ENCODE measurements at regions not wholly inside any gene's neighbourhood (a gene's known extent, or its start where the extent isn't known, plus 50 kb on each side); places are given as distances from the start of the nearest gene placed in this dataset.

DNA sequence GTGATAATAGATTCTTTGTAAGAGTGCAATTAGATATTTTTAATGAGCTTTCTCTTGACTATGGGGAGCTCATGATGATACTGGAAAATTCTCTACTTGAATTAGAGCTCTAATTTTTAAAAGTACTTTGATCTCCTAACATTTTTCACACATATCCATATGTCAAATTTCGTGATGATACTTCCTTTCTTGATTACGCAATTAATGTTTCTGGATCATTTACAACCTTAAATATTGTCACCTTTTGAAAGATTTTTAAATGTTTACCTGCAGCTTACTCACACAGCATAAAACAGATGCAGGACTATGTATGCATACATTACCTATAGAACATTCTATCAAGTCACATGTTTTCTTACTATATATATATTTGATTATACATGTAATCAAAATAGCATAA, 598.5 kb upstream of the DSEL start:
- no peaks in the 10 kb centered on the region for H3K4me1 ChIP-seq (ENCODE audit: insufficient read depth)
- H3K36me3 ChIP-seq, result no peaks in the 10 kb centered on the region
- 86 to 93% (median 90%) methylated on average over 2 of the region's 2 CpGs for WGBS, 3 donors
- no peak for DNase-seq
- H3K4me3 ChIP-seq, result no peak overlapping the region
- H3K27me3 ChIP-seq, result no peaks in the 10 kb centered on the region
- H3K27ac ChIP-seq, result no peak overlapping the region
- intact Hi-C loops (cut with DNase I), result no loop called here
- H3K9me3 ChIP-seq, result no peaks in the 10 kb centered on the region
- TF ChIP-seq CTCF (IDR thresholded peaks at IDR 0.05) (no peak), EP300 (IDR thresholded peaks at IDR 0.05) (no peak), POLR2A (IDR thresholded peaks at IDR 0.05) (no peak)

GRCh38 chr18:68104036-68104435, 587.5 kb upstream of the DSEL start:
- WGBS, 3 donors, result 94 to 96% (median 94%) methylated on average over 4 of the region's 4 CpGs
- H3K27ac ChIP-seq, result no peak overlapping the region

GRCh38 chr18:68103561-68103960, 587.0 kb upstream of the DSEL start:
- WGBS, 3 donors, result 48 to 60% (median 55%) methylated on average over 2 of the region's 2 CpGs
- TF ChIP-seq CTCF (IDR thresholded peaks at IDR 0.05), result no peak
- TF ChIP-seq POLR2A (IDR thresholded peaks at IDR 0.05), result no peak
- TF ChIP-seq EP300 (IDR thresholded peaks at IDR 0.05), result no peak
- Histone ChIP-seq H3K4me1 (ENCODE audit: insufficient read depth) (no peaks in the 10 kb centered on the region), H3K27ac (no peak overlapping the region), H3K4me3 (no peak overlapping the region), H3K9me3 (no peaks in the 10 kb centered on the region), H3K27me3 (no peaks in the 10 kb centered on the region), H3K36me3 (no peaks in the 10 kb centered on the region)
- intact Hi-C loops (cut with DNase I), result no loop called here
- no peak for DNase-seq

More at GRCh38 chr18:68104036-68104435, 587.5 kb upstream of the DSEL start:
- no peaks in the 10 kb centered on the region for H3K36me3 ChIP-seq
- H3K4me3 ChIP-seq, result no peak overlapping the region
- no peaks in the 10 kb centered on the region for H3K9me3 ChIP-seq
- H3K27me3 ChIP-seq, result no peaks in the 10 kb centered on the region
- H3K4me1 ChIP-seq (ENCODE audit: insufficient read depth), result no peaks in the 10 kb centered on the region
- intact Hi-C loops (cut with DNase I), result no loop called here
- TF ChIP-seq EP300 (IDR thresholded peaks at IDR 0.05) (no peak), CTCF (IDR thresholded peaks at IDR 0.05) (no peak), POLR2A (IDR thresholded peaks at IDR 0.05) (no peak)
- no peak for DNase-seq

- H3K4me1 ChIP-seq (ENCODE audit: insufficient read depth), result no peaks in the 10 kb centered on the region
- no peak overlapping the region for H3K4me3 ChIP-seq
- no peaks in the 10 kb centered on the region for H3K27me3 ChIP-seq
- TF ChIP-seq POLR2A (IDR thresholded peaks at IDR 0.05) (no peak), EP300 (IDR thresholded peaks at IDR 0.05) (no peak)
- intact Hi-C loops (cut with DNase I), result no loop called here
- no peak for DNase-seq
- no peaks in the 10 kb centered on the region for H3K9me3 ChIP-seq
- no peaks in the 10 kb centered on the region for H3K36me3 ChIP-seq
- 39 to 60% (median 46%) methylated on average over 4 of the region's 4 CpGs for WGBS, 3 donors
- no peak overlapping the region for H3K27ac ChIP-seq
Observed at GRCh38 chr18:68102117-68102516, 585.6 kb upstream of the DSEL start.

DNA sequence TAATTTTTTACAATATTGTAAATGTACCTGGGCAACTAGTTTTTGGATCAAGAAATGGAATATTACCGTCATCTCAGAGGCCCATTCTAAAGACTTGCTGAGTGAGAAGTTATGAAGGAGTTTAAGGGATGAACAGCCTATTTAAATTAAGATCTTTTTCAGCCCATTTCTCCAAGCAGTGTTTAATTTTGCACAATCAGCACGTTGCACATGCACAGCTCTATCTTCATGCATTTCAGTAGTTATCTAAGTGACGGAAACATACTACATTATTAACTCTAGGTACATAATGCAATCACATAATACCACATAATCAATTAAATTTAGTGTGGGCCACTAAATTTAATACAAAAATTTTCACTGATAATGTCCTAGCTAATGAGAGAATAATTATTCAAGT, 582.1 kb upstream of the DSEL start:
- no peak for TF ChIP-seq CTCF (IDR thresholded peaks at IDR 0.05)
- no peak for TF ChIP-seq POLR2A (IDR thresholded peaks at IDR 0.05)
- no peak for TF ChIP-seq EP300 (IDR thresholded peaks at IDR 0.05)

More for the DNA sequence above, 582.1 kb upstream of the DSEL start:
- Histone ChIP-seq H3K9me3 (no peaks in the 10 kb centered on the region), H3K36me3 (no peaks in the 10 kb centered on the region), H3K4me3 (no peak overlapping the region), H3K4me1 (ENCODE audit: insufficient read depth) (no peaks in the 10 kb centered on the region), H3K27me3 (no peaks in the 10 kb centered on the region), H3K27ac (no peak overlapping the region)
- 80 to 91% (median 81%) methylated on average over 3 of the region's 3 CpGs for WGBS, 3 donors
- no peak for DNase-seq
- intact Hi-C loops (cut with DNase I), result no loop called here

Measured in ovary (tissue), 7 donors.